HG03442 (cell line): ENCODE measurements at regions not wholly inside any gene's neighbourhood (a gene's known extent, or its start where the extent isn't known, plus 50 kb on each side); places are given as distances from the start of the nearest gene placed in this dataset.
"Not testable (repeated sequence)": the region's sequence is repeated elsewhere in the genome, so short reads cannot be mapped to it uniquely, and the experiment has no call there.

Source experiments
- ATAC-seq: cut with Tn5 transposase; IDR thresholded peaks from one replicate; pipeline ENCODE4 v1.9.1; 2021; ENCODE audit warnings: mild to moderate bottlenecking, moderate library complexity; ENCODE audit not compliant: unreplicated experiment

DNA sequence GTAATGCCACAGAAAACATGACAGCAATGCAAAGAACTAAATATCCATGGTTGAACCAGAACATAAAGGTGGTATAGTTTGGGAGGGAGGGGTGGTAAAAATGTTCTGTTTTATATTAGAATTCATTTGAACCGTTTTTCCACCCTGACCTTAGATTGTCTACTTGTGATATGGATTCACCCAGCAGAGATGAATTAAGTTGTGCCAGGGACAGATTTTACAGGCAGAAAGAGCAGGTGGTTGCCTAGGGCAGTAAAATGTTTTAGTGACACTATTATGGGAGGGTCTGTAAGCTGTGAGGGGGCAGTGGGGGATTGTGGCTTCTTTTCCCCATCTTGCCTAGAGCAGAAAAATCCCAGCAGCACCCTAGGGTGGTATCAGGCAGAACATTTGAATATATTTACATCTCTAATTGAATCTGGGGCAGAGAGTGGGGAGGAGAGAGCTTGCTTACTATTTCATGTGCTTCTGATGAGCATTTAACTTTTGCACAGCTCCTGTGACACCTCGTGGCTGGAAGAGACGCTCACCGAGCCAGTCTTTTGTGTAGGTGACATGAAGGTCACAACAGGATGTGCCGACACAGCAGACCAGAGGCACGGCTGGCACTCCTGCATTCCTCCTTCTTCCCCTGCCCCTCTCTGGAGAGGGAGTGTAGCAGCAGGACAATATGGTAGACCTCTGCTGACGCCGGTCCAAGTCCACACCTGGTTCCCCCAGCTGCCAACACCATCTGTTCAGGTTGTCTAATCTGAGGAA lies 452.3 kb downstream of the IRS2 start:
- ATAC-seq, result no peak

DNA sequence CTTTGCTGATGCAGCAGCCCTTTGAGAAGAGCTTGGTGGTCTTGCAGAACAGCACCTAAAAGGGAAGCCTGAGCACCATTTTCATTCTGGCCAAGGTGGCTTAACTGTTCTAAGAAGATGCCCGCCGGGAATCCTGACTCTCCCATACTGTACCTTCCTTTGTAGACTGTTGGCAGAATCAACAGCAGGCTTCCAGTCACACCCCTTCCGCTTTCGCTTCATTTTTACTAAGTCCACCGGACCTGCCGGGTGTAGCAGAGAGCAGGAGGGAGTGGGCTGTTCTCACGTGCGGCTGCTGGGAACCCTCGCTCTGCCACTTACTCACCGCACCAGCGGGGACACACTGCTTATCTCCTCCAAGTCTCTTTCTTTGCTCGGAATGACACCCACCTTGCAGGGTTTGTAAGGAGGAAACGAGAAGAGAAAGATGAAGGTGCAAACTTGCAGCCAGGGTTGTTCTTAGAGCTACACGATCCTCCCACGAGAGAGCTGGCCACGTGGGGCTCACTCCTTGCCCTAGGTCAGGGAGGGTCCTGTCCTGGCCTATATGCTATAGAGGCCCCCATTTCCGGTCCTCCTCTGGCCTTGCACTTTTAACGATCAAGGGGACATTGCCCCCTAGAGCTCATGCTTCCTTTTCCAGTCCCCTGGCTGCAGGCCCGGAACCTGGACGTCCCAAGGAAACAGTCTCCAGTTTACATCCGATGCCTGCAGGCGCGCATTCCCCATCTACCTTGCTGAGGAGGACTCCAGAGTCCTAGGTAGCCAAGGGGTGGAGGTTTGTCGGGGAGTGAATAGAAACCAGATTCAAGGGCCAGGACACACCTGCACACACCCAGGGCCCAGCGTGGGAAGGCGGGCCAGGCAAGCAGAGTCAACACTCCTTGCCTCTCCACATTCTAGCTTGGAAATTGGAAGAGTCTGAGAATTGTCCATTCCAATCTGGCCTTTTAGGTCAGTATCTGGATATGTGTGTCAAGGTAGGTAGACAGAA lies 453.6 kb downstream of the IRS2 start:
- no peak for ATAC-seq

DNA sequence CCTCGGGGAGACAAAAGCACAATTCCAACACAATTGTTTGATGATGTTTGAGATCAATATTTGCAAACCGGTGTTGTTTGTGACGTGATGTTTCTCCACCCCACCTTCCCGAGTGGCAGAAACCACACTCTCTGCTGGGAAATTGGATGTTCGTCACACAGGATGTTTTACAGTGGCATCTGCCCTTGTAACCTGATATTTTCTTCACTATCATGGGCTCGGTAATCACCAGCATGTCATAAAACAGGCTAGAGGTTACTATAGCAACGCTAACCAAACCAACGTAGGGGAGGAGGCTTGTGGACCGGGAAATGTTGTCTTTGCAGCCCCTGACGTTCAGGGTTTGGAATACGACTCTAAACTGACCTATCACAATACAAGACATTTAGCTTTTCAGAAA lies 454.5 kb downstream of the IRS2 start:
- no peak for ATAC-seq

- ATAC-seq, result no peak
These were observed 455.4 kb downstream of the IRS2 start for GRCh38 chr13:109331011-109331433.

DNA sequence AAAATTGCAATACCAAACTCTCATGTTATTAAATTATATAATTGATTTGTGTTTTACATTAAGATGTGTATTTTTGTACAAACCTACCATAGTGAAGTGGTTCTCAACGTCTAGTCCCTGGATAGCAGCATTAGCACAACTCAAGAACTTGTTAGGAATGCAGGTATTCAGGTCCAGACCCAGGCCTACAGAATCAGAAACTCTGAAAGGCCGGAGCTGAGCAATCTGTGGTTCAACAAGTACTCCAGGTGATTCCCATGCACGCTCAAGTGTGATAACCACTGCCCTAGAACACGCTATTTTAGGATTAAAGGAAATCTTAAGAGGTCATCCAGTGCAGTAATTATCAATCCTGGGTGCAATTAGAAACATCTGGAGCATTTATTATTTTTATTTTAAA lies 456.3 kb downstream of the IRS2 start:
- ATAC-seq, result no peak

DNA sequence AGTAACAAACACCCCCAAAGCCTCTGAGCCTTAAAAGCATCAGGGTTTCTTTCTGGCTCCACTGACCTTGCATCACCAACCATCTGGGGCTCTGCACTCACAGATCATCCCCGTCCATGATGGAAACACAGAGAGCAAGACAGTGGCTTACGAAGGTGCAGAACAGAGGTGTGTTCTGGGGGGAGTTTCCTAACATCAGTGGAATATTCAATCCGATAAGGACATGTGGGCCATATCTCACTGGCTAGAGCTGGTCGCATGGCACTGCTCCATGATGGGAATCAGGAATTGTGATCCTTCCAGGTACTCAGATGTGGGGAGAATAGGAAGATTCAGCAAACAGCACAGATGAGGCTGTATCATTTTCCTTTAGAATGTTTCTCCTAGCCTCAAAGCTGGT lies 457.2 kb downstream of the IRS2 start:
- ATAC-seq, result no peak

- ATAC-seq, result no peak
These were observed 459.8 kb downstream of the IRS2 start for GRCh38 chr13:109326601-109327000.

DNA sequence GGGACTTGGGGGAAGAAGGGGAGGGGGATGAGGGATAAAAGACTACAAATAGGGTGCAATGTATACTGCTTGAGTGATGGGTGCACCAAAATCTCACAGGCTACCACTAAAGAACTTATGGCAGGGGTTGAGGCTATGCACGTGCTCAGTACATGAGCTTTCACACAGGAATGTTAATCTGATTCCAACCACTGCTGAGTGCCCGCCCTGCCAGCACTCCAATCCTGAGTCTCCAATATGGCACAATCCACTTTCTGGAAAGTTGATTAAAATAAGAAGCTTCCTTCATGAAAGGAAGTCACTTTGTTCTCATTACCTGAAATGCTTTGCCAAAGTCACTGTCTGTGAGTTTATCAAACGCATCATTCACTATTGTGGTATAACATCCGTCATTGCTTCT lies 463.0 kb downstream of the IRS2 start:
- ATAC-seq, result no peak

DNA sequence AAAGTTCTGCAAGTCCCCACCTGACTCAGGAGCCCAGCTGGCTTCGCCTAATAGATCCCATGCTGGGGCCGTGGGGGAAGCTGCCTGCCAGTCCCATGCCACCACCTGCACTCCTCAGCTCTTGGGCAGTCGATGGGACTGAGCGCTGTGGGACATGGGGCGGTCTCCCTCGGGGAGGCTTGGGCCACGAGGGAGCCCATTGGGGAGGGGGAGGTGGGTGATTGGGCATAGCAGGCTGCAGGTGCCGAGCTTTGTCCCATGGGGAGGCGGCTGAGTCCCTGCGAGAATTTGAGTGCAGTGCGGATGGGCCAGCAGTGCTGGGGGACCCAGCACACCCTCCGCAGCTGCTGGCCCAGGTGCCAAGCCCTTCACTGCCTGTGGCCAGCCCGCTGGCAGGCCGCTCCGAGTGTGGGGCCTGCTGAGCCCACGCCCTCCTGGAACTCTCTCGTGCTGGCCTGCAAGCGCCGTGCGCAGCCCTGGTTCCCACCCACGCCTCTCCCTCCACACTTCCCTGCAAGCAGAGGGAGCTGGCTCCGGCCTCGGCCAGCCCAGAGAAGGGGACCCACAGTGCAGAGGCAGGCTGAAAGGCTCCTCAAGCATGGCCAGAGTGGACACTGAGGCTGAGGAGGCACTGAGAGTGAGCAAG lies 467.3 kb downstream of the IRS2 start:
- no peak for ATAC-seq

DNA sequence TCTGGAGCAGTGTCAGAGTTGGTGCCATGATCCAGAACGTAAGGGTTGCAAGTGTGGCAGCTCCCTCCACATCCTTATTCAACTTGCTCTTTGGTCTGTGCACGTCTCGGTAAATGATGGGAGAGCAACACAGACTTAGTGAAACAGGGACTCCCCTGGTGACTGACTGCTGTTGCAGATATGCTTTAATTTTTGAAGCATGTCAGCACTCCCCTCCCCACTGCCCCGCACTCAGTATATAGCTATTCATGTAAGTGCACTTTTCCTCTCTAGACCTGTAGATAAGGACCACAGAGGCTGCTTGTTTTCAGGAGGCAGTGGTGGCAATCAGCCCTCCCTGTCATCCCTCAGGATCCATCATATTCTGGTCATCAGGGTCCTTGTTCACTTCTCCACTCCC lies 470.9 kb downstream of the IRS2 start:
- ATAC-seq, result no peak

DNA sequence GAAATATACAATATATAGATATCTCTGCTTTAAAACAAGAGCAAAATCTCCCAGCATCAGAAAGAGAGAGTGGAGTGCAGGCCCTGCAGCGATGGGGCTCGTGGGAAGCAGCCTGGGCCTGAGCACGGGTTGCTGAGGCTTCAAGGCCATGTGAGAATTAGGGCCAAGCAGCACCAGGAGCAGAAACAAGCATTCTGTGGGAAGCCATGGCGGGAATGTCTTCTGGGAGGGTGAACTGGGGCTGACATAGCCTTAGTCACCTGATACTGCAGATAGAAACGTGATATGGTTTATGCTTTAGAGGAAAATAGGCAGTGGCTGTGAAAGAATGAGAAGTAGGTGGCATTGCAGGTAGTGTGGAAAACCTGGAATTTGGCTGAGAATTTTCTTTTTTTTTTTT lies 472.3 kb downstream of the IRS2 start:
- ATAC-seq, result no peak

- ATAC-seq, result no peak
These were observed 474.0 kb downstream of the IRS2 start for GRCh38 chr13:109312399-109312798.

GRCh38 chr13:109311431-109311976 lies 474.9 kb downstream of the IRS2 start:
- ATAC-seq, result not testable (repeated sequence)

- ATAC-seq, result no peak
These were observed 476.6 kb downstream of the IRS2 start for GRCh38 chr13:109309625-109310363.

GRCh38 chr13:109307027-109307426 lies 479.4 kb downstream of the IRS2 start:
- ATAC-seq, result no peak

DNA sequence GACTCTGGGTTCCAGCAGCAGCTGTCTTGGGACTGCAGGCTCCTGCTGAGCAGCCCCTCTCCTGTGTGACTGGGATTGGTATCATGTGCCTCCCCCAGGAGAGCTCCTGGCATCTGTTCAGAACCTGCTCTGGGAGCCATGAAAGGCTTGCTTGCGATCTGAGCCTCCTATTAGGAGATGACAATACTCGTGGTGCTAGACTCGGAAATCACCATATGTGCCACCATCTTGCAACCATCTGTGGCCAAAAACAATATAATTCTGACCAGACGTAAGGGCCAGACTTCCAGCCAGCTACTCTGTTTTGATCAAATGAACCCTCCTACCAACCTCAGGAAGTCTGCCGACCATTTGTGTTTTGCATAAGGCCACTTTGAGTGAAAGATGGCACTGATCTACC lies 484.7 kb downstream of the IRS2 start:
- no peak for ATAC-seq

DNA sequence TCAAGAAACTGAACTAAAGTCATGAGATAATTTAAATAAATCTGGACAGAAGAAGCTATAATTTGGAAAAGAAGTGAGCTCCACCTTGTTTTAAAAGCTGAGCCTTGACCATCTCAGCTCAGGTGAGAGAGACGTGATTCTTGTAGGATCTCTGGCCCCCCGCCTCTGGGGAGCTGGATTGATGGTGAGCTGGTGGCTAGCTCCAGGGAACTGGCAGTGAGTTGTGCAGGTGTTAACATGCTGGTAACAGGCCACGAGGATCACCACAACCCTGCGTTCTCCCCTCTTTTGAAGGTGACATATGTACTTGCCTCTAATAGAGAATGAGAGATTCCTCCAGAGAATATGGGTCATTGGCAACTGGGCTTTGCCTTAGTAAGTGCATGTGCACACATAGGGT lies 485.1 kb downstream of the IRS2 start:
- no peak for ATAC-seq

GRCh38 chr13:109297628-109298027 lies 488.8 kb downstream of the IRS2 start:
- ATAC-seq, result no peak

- ATAC-seq, result no peak
These were observed 493.2 kb downstream of the IRS2 start for GRCh38 chr13:109293166-109293565.

DNA sequence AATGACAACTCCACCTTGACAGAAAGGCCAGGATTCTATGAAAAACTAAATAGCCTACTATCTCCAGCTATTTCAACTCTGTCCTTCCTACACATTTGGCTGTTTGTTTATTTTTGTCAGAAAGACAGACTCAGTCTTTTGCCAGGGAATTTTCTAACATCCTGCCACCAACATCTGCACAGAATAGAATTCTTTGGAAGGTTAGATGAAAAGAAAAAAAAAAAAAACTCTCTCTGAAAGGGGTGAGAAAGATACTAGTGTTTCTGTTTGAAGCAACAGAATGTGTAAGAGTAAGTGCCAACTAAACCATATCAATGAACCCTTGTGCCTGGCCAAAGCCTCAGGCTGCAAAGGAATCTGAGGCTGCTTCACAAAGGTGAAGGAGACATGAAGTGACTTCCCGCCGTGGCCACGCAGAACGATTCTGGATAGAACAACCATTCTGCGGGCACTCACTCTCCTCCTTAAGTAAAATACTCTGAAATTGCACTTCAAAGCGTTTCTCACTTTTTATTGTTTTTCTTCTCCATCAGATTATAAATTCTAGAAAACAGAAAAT lies 498.2 kb downstream of the IRS2 start:
- no peak for ATAC-seq
